NCI-H510A treated with DMSO at 0.1 percent for 48 hours (cell line): ENCODE measurements at regions not wholly inside any gene's neighbourhood (a gene's known extent, or its start where the extent isn't known, plus 50 kb on each side); places are given as distances from the start of the nearest gene placed in this dataset.
"Not testable (repeated sequence)": the region's sequence is repeated elsewhere in the genome, so short reads cannot be mapped to it uniquely, and the experiment has no call there.

Source experiments
- DNase-seq: peaks from one replicate; lab custom pipeline; 2025; lab: John Stamatoyannopoulos, UW

GRCh38 chr3:62926494-62926893 lies 51.3 kb upstream of the CADPS start:
- no peak for DNase-seq

GRCh38 chr3:62928256-62928655 lies 53.0 kb upstream of the CADPS start:
- DNase-seq: no peak

- DNase-seq: no peak
Observed at GRCh38 chr3:62929771-62930170, 54.6 kb upstream of the CADPS start.

GRCh38 chr3:62935793-62936192 lies 60.6 kb upstream of the CADPS start:
- DNase-seq: no peak

- DNase-seq: no peak
Observed at GRCh38 chr3:62936626-62937254, 61.5 kb upstream of the CADPS start.

GRCh38 chr3:62938583-62938982 lies 63.4 kb upstream of the CADPS start:
- DNase-seq: no peak

- DNase-seq: no peak
Observed at GRCh38 chr3:62939707-62940106, 64.5 kb upstream of the CADPS start.

- no peak for DNase-seq
Observed at GRCh38 chr3:62940771-62941563, 65.8 kb upstream of the CADPS start.

- no peak for DNase-seq
Observed at GRCh38 chr3:62942227-62942626, 67.0 kb upstream of the CADPS start.

GRCh38 chr3:62942764-62943163 lies 67.5 kb upstream of the CADPS start:
- no peak for DNase-seq

- DNase-seq: no peak
Observed at GRCh38 chr3:62948921-62949320, 73.7 kb upstream of the CADPS start.

GRCh38 chr3:62950210-62950609 lies 75.0 kb upstream of the CADPS start:
- DNase-seq: no peak

GRCh38 chr3:62951037-62951613 lies 75.9 kb upstream of the CADPS start:
- no peak for DNase-seq

- not testable (repeated sequence) for DNase-seq
Observed at GRCh38 chr3:62951880-62952279, 76.7 kb upstream of the CADPS start.

- no peak for DNase-seq
Observed at GRCh38 chr3:62954580-62954979, 79.4 kb upstream of the CADPS start.

GRCh38 chr3:62955126-62955525 lies 79.9 kb upstream of the CADPS start:
- no peak for DNase-seq

GRCh38 chr3:62956411-62956810 lies 81.2 kb upstream of the CADPS start:
- DNase-seq: no peak

GRCh38 chr3:62961874-62962556 lies 86.8 kb upstream of the CADPS start:
- no peak for DNase-seq

- no peak for DNase-seq
Observed at GRCh38 chr3:62962714-62963113, 87.5 kb upstream of the CADPS start.

GRCh38 chr3:62965311-62965710 lies 90.1 kb upstream of the CADPS start:
- DNase-seq: no peak

GRCh38 chr3:62968128-62968527 lies 92.9 kb upstream of the CADPS start:
- no peak for DNase-seq

GRCh38 chr3:62970648-62971047 lies 95.4 kb upstream of the CADPS start:
- DNase-seq: no peak

GRCh38 chr3:62975566-62975965 lies 100.3 kb upstream of the CADPS start:
- DNase-seq: no peak
